ENCODE measurements at regions not wholly inside any gene's neighbourhood (a gene's known extent, or its start where the extent isn't known, plus 50 kb on each side); places are given as distances from the start of the nearest gene placed in this dataset.

DNA sequence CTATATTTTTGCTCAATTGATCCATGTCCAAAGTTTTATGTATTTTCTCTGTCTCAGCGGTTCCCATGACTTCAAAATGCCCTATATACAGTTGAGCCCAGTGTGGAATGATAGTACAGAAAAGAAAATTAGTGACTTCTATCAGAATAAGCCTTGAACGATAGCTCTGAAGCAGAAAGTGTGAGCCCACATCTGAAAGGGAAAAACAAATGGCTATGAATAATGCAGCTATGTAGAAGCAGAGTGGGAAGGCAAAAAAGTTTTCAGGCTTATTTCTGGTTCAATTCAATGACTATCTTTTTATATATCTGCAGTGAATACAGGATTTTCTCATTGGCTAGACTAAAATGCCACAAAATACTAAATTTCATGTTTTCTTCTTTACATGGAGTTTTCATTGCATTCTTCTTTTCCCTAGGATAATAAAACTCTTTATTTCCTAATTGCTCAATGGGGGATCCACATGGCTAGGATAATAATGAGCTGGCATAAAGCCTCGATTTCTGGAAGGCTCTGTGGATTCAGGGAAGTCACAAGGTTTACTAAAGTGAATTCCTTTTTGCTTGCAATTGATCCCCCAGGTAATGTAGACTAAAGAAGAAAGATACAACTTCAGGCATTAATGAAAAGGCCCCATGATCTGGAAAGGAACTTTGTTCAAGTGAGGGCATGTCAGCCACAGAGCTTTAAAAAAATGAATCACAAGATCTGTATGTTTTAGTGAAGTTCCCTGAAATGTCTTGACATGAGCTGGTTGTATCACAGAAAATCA lies 377.0 kb upstream of the RIOK2 start:
- no peak for TF ChIP-seq CTCF (IDR thresholded peaks at IDR 0.05)
- H3K36me3 Mint-ChIP-seq (ENCODE audit: unreplicated experiment): no peaks in the 10 kb centered on the region
- no peak overlapping the region for H3K4me3 Mint-ChIP-seq (ENCODE audit: unreplicated experiment)
- peaks cover 6% of the 10 kb centered on the region for H3K27me3 Mint-ChIP-seq (ENCODE audit: unreplicated experiment)
- no peak for DNase-seq (ENCODE audit: extremely low spot score, unreplicated experiment)
- no peak overlapping the region for H3K27ac Mint-ChIP-seq (ENCODE audit: unreplicated experiment)
- no peaks in the 10 kb centered on the region for H3K9me3 Mint-ChIP-seq (ENCODE audit: unreplicated experiment)
- H3K4me1 Mint-ChIP-seq (ENCODE audit: unreplicated experiment): no peaks in the 10 kb centered on the region

- Mint-ChIP-seq H3K4me1 (ENCODE audit: unreplicated experiment) (no peaks in the 10 kb centered on the region), H3K27ac (ENCODE audit: unreplicated experiment) (no peak overlapping the region), H3K36me3 (ENCODE audit: unreplicated experiment) (no peaks in the 10 kb centered on the region), H3K9me3 (ENCODE audit: unreplicated experiment) (no peaks in the 10 kb centered on the region), H3K4me3 (ENCODE audit: unreplicated experiment) (no peak overlapping the region), H3K27me3 (ENCODE audit: unreplicated experiment) (peaks cover 6% of the 10 kb centered on the region)
- no peak for TF ChIP-seq CTCF (IDR thresholded peaks at IDR 0.05)
- DNase-seq (ENCODE audit: extremely low spot score, unreplicated experiment): no peak
These were observed 377.5 kb upstream of the RIOK2 start for GRCh38 chr5:97560599-97560993.

DNA sequence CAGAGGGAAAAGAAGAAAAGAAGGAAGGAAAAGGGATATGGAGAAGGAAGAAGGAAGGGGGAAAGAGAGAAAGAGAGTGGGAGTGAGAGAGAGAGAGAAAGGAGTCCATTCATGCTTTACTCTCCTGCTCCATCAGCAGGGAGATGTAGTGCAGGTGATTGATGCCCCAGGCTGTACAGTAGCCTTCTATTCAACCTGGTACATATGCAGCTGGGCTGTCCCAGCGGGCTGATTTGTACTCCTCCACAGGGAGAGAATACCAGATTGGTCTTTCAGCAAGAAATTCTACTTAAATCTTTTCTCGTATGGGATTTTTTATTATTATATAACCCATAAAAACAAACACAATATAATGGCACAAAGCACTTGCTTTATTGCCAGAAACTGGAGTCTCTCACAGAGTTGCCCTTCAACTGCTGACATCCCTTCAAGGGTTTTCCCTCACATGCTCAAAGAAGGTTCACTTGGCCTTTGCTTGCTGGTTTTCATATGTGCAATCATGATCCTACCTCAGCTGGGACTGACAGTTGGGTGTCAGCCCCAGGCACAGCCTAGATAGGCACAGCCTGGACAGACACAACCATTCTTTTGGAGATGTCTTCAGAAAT lies 380.1 kb upstream of the RIOK2 start:
- Mint-ChIP-seq H3K27me3 (ENCODE audit: unreplicated experiment) (peaks cover 6% of the 10 kb centered on the region), H3K4me3 (ENCODE audit: unreplicated experiment) (no peak overlapping the region), H3K4me1 (ENCODE audit: unreplicated experiment) (no peaks in the 10 kb centered on the region), H3K9me3 (ENCODE audit: unreplicated experiment) (no peaks in the 10 kb centered on the region), H3K27ac (ENCODE audit: unreplicated experiment) (no peak overlapping the region), H3K36me3 (ENCODE audit: unreplicated experiment) (no peaks in the 10 kb centered on the region)
- TF ChIP-seq CTCF (IDR thresholded peaks at IDR 0.05): no peak
- no peak for DNase-seq (ENCODE audit: extremely low spot score, unreplicated experiment)

GRCh38 chr5:97568382-97568781 lies 385.3 kb upstream of the RIOK2 start:
- TF ChIP-seq CTCF (IDR thresholded peaks at IDR 0.05): no peak
- no peak for DNase-seq (ENCODE audit: extremely low spot score, unreplicated experiment)
- Mint-ChIP-seq H3K4me3 (ENCODE audit: unreplicated experiment) (no peak overlapping the region), H3K27me3 (ENCODE audit: unreplicated experiment) (peaks cover 8% of the 10 kb centered on the region), H3K36me3 (ENCODE audit: unreplicated experiment) (no peaks in the 10 kb centered on the region), H3K9me3 (ENCODE audit: unreplicated experiment) (peaks cover 31% of the 10 kb centered on the region), H3K27ac (ENCODE audit: unreplicated experiment) (no peak overlapping the region), H3K4me1 (ENCODE audit: unreplicated experiment) (no peaks in the 10 kb centered on the region)

- no peak for TF ChIP-seq CTCF (IDR thresholded peaks at IDR 0.05)
- Mint-ChIP-seq H3K27ac (ENCODE audit: unreplicated experiment) (no peak overlapping the region), H3K4me1 (ENCODE audit: unreplicated experiment) (no peaks in the 10 kb centered on the region), H3K27me3 (ENCODE audit: unreplicated experiment) (peaks cover 15% of the 10 kb centered on the region), H3K9me3 (ENCODE audit: unreplicated experiment) (peaks cover 33% of the 10 kb centered on the region), H3K36me3 (ENCODE audit: unreplicated experiment) (no peaks in the 10 kb centered on the region), H3K4me3 (ENCODE audit: unreplicated experiment) (no peak overlapping the region)
- no peak for DNase-seq (ENCODE audit: extremely low spot score, unreplicated experiment)
These were observed 387.2 kb upstream of the RIOK2 start for GRCh38 chr5:97570242-97570641.

All from osteocyte (in vitro differentiated cells).